B cell (primary cell): ENCODE measurements at regions not wholly inside any gene's neighbourhood (a gene's known extent, or its start where the extent isn't known, plus 50 kb on each side); places are given as distances from the start of the nearest gene placed in this dataset.

Source experiments
- CTCF ChIP-seq: fragments of 200-600 bp; IDR thresholded peaks from one replicate; pipeline ENCODE4 v1.8.0; 2022; ENCODE audit warnings: antibody characterized with exemption, mild to moderate bottlenecking
- EZH2 ChIP-seq: IDR thresholded peaks from 2 replicates; pipeline ENCODE4 v1.6.1; 2012; ENCODE audit warnings: borderline replicate concordance, low read depth, mild to moderate bottlenecking, moderate library complexity, low read length; ENCODE audit not compliant: insufficient read depth, poor library complexity, severe bottlenecking

- TF ChIP-seq EZH2 (no peak), CTCF (no peak)
Observed at GRCh38 chr3:145869958-145870357, 291.0 kb downstream of the PLOD2 start.
